Esophagus squamous epithelium (tissue), 5 donors: ENCODE measurements at regions not wholly inside any gene's neighbourhood (a gene's known extent, or its start where the extent isn't known, plus 50 kb on each side); places are given as distances from the start of the nearest gene placed in this dataset.

Experiments
- DNase-seq: peaks from one replicate; lab custom pipeline; 2025; lab: John Stamatoyannopoulos, UW
- H3K27ac ChIP-seq, 4 donors: fragments of 200-600 bp; sonication (generic); one replicate each; pipeline ENCODE4 v1.5.1; 2016 to 2019; ENCODE audit warnings: mild to moderate bottlenecking in 1 of 4
- H3K27me3 ChIP-seq, 4 donors: fragments of 200-600 bp; sonication (generic); 1 replicate in 3 of 4; 2 replicates in 1 of 4; pipeline versions ENCODE4 v1.5.1 to v1.6.0; 2017 to 2021; ENCODE audit warnings: antibody characterized with exemption in 1 of 4
- H3K36me3 ChIP-seq, 3 donors: fragments of 200-600 bp; sonication (generic); one replicate each; pipeline ENCODE4 v1.5.1; 2016 to 2019
- H3K4me1 ChIP-seq, 3 donors: fragments of 200-600 bp; sonication (generic); one replicate each; pipeline ENCODE4 v1.5.1; 2017 to 2019
- H3K4me3 ChIP-seq, 4 donors: fragments of 200-600 bp; sonication (generic); 1 replicate in 3 of 4; 2 replicates in 1 of 4; pipeline ENCODE4 v1.5.1; 2016 to 2019; ENCODE audit warnings: mild to moderate bottlenecking in 2 of 4, moderate library complexity in 1 of 4
- H3K9me3 ChIP-seq, 3 donors: fragments of 200-600 bp; sonication (generic); one replicate each; pipeline ENCODE4 v1.5.1; 2016 to 2019
- POLR2A ChIP-seq, 4 donors: fragments of 450-650 bp; IDR thresholded peaks; one replicate each; pipeline ENCODE4 v1.6.1; 2017; ENCODE audit warnings: antibody characterized with exemption in 4 of 4, mild to moderate bottlenecking in 4 of 4, moderate library complexity in 3 of 4
- WGBS, 2 donors: methylation state at CpG; one replicate each; pipeline ENCODE4 v1.1.5; 2018; 5-methylcytosine and 5-hydroxymethylcytosine counted together
- intact Hi-C: fragments of 100-400 bp; cut with DNase I; formaldehyde crosslinking; loops from one replicate; pipeline ENCODE4 v1.15.0; 2022
- TF ChIP-seq, protein P1 (sequence below), 6 experiments: fragments of 450-650 bp in 4 of 6; fragments of 200-600 bp in 2 of 6; sonication (generic) in 2 of 6; IDR thresholded peaks; one replicate each; pipeline ENCODE4 v1.5.1; 2016 to 2019; ENCODE audit warnings: antibody characterized with exemption in 6 of 6, mild to moderate bottlenecking in 4 of 6, moderate library complexity in 4 of 6
- donor health status: DM: yes; HTN: yes; CAD: no.

DNA sequence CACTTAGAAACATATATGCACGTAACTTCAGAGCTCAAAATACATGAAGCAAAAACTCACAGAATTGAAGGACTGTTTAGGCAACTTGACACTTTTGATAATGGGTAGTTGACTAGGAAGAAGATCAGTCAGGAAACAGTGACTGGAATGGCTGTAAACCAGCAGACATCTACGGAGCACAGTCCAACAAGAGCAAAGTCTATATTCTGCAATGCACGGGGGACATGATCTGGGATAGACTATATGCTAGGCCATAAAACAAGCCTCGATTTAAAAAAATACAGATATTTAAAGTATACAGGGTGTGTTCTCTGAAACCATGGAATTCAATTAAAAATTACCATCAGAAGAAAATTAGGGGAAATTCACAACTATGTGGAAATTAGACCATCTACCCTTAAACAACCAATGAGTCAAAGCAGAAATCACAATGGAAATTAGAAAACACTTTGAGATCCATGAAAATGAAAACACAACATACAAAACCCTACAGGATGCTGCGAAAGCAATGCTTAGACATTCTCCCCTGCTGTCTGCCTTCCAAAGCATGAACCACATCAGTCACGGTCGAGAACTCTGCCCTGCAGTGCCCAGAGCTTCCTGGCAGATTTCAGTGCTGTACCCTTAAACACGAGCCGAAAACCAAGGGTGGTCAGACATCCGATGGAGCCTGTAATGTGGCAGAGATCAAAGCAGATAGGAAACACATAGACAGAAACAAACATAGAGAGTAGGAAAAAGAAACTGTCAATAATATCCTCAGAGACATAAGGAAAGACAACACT is 651.9 kb upstream of the HS6ST1 start:
- no peaks in the 10 kb centered on the region for H3K4me1 ChIP-seq
- H3K27ac ChIP-seq, result no peak overlapping the region
- TF ChIP-seq, protein P1, sequence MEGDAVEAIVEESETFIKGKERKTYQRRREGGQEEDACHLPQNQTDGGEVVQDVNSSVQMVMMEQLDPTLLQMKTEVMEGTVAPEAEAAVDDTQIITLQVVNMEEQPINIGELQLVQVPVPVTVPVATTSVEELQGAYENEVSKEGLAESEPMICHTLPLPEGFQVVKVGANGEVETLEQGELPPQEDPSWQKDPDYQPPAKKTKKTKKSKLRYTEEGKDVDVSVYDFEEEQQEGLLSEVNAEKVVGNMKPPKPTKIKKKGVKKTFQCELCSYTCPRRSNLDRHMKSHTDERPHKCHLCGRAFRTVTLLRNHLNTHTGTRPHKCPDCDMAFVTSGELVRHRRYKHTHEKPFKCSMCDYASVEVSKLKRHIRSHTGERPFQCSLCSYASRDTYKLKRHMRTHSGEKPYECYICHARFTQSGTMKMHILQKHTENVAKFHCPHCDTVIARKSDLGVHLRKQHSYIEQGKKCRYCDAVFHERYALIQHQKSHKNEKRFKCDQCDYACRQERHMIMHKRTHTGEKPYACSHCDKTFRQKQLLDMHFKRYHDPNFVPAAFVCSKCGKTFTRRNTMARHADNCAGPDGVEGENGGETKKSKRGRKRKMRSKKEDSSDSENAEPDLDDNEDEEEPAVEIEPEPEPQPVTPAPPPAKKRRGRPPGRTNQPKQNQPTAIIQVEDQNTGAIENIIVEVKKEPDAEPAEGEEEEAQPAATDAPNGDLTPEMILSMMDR (IDR thresholded peaks at IDR 0.05), result no peak
- TF ChIP-seq POLR2A (IDR thresholded peaks at IDR 0.05), result no peak
- 54 to 69% methylated on average over 10 of the region's 10 CpGs for WGBS, 2 donors
- DNase-seq, result no peak
- intact Hi-C loops, result no loop called here
- H3K9me3 ChIP-seq, result no peaks in the 10 kb centered on the region
- H3K4me3 ChIP-seq, result no peak overlapping the region
- no peaks in the 10 kb centered on the region for H3K27me3 ChIP-seq
- no peaks in the 10 kb centered on the region for H3K36me3 ChIP-seq

DNA sequence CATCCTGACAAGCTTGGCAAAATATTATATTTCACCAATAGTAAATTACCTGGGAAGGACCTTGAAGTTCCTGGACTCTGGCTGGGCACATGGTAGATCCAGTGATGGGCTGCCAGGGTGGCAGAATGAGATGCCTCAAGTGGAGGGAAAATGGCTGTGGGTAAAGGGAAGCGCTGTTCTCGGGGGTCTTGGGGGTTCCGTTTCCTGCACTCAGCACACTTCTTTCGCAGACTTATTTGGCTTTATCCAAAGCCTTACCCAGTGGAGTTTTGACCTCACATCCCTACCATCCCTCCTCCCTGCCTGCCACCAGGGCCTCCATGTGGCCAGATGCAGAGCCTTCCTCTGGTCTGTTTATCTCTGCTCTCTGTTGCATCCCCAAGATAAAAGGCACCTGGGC is 654.9 kb upstream of the HS6ST1 start:
- Histone ChIP-seq H3K27me3 (no peaks in the 10 kb centered on the region), H3K9me3 (no peaks in the 10 kb centered on the region), H3K27ac (no peak overlapping the region), H3K36me3 (no peaks in the 10 kb centered on the region), H3K4me1 (no peaks in the 10 kb centered on the region), H3K4me3 (no peak overlapping the region)
- intact Hi-C loops, result no loop called here
- WGBS, 2 donors, result 88 to 94% methylated on average over 4 of the region's 4 CpGs
- TF ChIP-seq POLR2A (IDR thresholded peaks at IDR 0.05), result no peak
- TF ChIP-seq, protein P1 (IDR thresholded peaks at IDR 0.05), result no peak
- no peak for DNase-seq

DNA sequence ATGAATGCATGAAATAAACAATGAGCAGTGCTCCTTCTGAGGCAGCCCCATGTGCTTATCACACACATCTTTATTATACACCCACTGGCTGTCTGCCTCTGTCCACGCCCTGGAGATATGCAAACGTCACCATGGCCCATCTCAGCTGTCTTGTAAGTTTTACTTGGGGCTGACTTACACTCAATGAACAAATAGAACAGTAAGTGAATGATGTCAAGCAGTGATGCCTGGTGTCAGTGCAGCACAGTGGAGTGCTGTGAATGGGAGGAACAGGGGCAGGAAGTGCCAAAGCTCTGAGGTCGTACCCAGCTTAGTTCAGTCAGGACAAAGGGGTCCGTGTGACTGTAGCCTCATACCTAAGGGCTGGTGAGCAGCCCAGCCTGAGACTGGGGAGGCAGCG is 659.5 kb upstream of the HS6ST1 start:
- Histone ChIP-seq H3K4me1 (peaks cover 0 to 13% (median 1%) of the 10 kb centered on the region in 3 donors), H3K9me3 (no peaks in the 10 kb centered on the region), H3K36me3 (no peaks in the 10 kb centered on the region), H3K27me3 (no peaks in the 10 kb centered on the region), H3K27ac (no peak overlapping the region), H3K4me3 (no peak overlapping the region)
- intact Hi-C loops, result no loop called here
- WGBS, 2 donors, result 55 to 73% methylated on average over 3 to 4 of the region's 5 CpGs
- TF ChIP-seq, protein P1 (IDR thresholded peaks at IDR 0.05), result no peak
- DNase-seq, result no peak

DNA sequence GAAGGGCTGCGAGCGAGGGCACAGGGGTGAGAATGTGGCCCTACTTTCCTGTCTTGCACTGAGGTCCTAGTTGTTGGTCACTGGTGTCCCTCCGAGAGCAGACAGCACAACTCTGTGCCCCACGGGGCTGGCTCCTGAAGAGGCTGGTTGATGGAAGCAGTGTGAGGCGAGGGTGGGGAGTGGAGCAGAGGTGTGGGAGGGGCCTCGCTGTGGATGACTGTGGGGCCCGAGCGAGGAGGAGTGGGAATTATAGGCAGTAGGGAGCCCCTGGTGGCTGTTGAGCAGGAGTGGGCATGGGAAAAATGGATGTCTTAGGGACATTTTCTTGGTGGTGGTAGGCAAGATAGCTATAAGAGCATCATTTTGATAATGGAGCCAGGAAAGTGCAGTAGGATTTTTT is 660.5 kb upstream of the HS6ST1 start:
- peaks cover 0 to 22% (median 5%) of the 10 kb centered on the region in 3 donors for H3K4me1 ChIP-seq
- H3K4me3 ChIP-seq, result no peak overlapping the region
- intact Hi-C loops, result no loop called here
- DNase-seq, result no peak
- WGBS, 2 donors, result 80 to 81% methylated on average over 6 of the region's 8 CpGs
- TF ChIP-seq, protein P1 (IDR thresholded peaks at IDR 0.05), result no peak
- no peak for TF ChIP-seq POLR2A (IDR thresholded peaks at IDR 0.05)
- no peaks in the 10 kb centered on the region for H3K36me3 ChIP-seq
- H3K27ac ChIP-seq, result no peak overlapping the region
- H3K27me3 ChIP-seq, result no peaks in the 10 kb centered on the region
- no peaks in the 10 kb centered on the region for H3K9me3 ChIP-seq

DNA sequence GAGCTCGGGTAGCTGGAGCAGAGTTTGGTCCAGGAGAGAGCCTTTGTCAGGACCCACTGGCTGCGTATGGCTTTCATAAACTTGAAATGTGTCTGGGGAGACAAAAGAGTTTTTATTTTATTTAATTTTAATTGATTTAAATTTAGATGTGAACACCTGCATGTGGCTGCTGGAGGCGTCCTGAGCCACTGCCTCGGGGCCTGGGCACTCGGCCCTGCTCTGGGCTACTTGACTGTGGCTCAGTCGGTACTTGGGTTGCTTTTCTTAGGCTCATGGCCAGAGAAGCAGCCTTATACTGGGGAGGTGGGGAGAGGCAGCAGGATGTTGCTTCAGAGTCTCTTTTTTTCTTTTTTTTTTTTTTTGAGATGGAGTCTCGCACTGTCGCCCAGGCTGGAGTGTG is 661.8 kb upstream of the HS6ST1 start:
- Histone ChIP-seq H3K9me3 (no peaks in the 10 kb centered on the region), H3K36me3 (no peaks in the 10 kb centered on the region), H3K27me3 (no peaks in the 10 kb centered on the region), H3K27ac (no peak overlapping the region), H3K4me3 (no peak overlapping the region), H3K4me1 (peaks cover 5 to 35% (median 9%) of the 10 kb centered on the region in 3 donors)
- WGBS, 2 donors, result 63 to 68% methylated on average over 6 of the region's 8 CpGs
- DNase-seq, result no peak
- intact Hi-C loops, result no loop called here
- no peak for TF ChIP-seq POLR2A (IDR thresholded peaks at IDR 0.05)
- TF ChIP-seq, protein P1 (IDR thresholded peaks at IDR 0.05), result no peak
